OCI-LY7 (cell line): ENCODE measurements at regions not wholly inside any gene's neighbourhood (a gene's known extent, or its start where the extent isn't known, plus 50 kb on each side); places are given as distances from the start of the nearest gene placed in this dataset.

Experiments used
- BruUV-seq: library from RNA; stranded (reverse); fragments of 400-500 nt; replicated peaks from 2 replicates; lab custom pipeline; 2021; lab: Mats Ljungman, UMichigan
- CTCF ChIA-PET: fragments of 300-600 bp; sonication (Branson Sonifier 250); formaldehyde crosslinking; loops from one replicate; lab custom pipeline; 2022; ENCODE audit warnings: antibody characterized with exemption; ENCODE audit not compliant: unreplicated experiment; lab: Charles Lee
- POLR2A ChIA-PET: fragments of 300-600 bp; sonication (Branson Sonifier 250); formaldehyde crosslinking; loops from one replicate; lab custom pipeline; 2022; ENCODE audit warnings: antibody characterized with exemption; lab: Charles Lee
- DNase-seq: peaks from one replicate; pipeline ENCODE4 v3.0.0-alpha.2; 2015; ENCODE audit warnings: low spot score
- H2AFZ ChIP-seq: fragments of 200-600 bp; sonication (generic), shearing (Covaris generic); 2 replicates; pipeline ENCODE4 v1.6.1; 2014; ENCODE audit warnings: mild to moderate bottlenecking, antibody characterized with exemption, low read length, moderate library complexity
- H3K27ac ChIP-seq: fragments of 200-600 bp; sonication (generic); 2 replicates; pipeline ENCODE4 v1.5.1; 2014; ENCODE audit warnings: mixed run types, low read depth, mild to moderate bottlenecking, moderate library complexity, low read length, inconsistent platforms; ENCODE audit not compliant: poor library complexity, severe bottlenecking
- H3K36me3 ChIP-seq: fragments of 200-600 bp; sonication (generic); 2 replicates; pipeline ENCODE4 v1.6.1; 2014; ENCODE audit warnings: mild to moderate bottlenecking, antibody characterized with exemption, low read length, moderate library complexity, mixed read lengths; ENCODE audit not compliant: insufficient read depth
- H3K4me1 ChIP-seq: fragments of 200-600 bp; sonication (generic); 2 replicates; pipeline ENCODE4 v1.5.1; 2014; ENCODE audit warnings: mild to moderate bottlenecking, low read length; ENCODE audit not compliant: insufficient read depth, poor library complexity, severe bottlenecking
- H3K4me2 ChIP-seq: fragments of 200-600 bp; sonication (generic); 2 replicates; pipeline ENCODE4 v1.6.1; 2014; ENCODE audit warnings: mild to moderate bottlenecking, low read length
- H3K4me3 ChIP-seq: fragments of 200-600 bp; sonication (generic); 2 replicates; pipeline ENCODE4 v1.5.1; 2014; ENCODE audit warnings: mild to moderate bottlenecking, low read depth, low read length; ENCODE audit not compliant: poor library complexity, severe bottlenecking
- H3K79me2 ChIP-seq: fragments of 200-600 bp; sonication (generic); 2 replicates; pipeline ENCODE4 v1.6.1; 2016; ENCODE audit warnings: low read depth, mild to moderate bottlenecking, low read length, moderate library complexity, mixed read lengths; ENCODE audit not compliant: insufficient read depth
- H3K9me2 ChIP-seq: fragments of 200-600 bp; sonication (generic); 2 replicates; pipeline ENCODE4 v1.6.1; 2016; ENCODE audit warnings: mild to moderate bottlenecking, low read length, mixed read lengths; ENCODE audit not compliant: insufficient read depth
- H3K9me3 ChIP-seq: fragments of 200-600 bp; sonication (generic); 2 replicates; pipeline ENCODE4 v1.6.1; 2014; ENCODE audit warnings: mild to moderate bottlenecking, mixed run types, low read length, mixed read lengths
- H4K20me1 ChIP-seq: fragments of 200-600 bp; sonication (generic); 2 replicates; pipeline ENCODE4 v1.6.1; 2014; ENCODE audit warnings: mild to moderate bottlenecking, antibody characterized with exemption, low read length, moderate library complexity, mixed read lengths; ENCODE audit not compliant: insufficient read depth
- EZH2phosphoT487 ChIP-seq: fragments of 200-600 bp; sonication (generic); IDR thresholded peaks from 2 replicates; pipeline ENCODE4 v1.6.1; 2018; ENCODE audit warnings: low read depth, borderline replicate concordance, mild to moderate bottlenecking, mixed run types, antibody characterized with exemption, low read length, moderate library complexity, mixed read lengths
- intact Hi-C: fragments of 100-400 bp; cut with micrococcal nuclease; formaldehyde crosslinking; loops from one replicate; pipeline ENCODE4 v1.10.0; 2022; ENCODE audit not compliant: unreplicated experiment
- TF ChIP-seq, protein P1 (sequence below): fragments of 200-600 bp; sonication (generic); conservative IDR thresholded peaks from 2 replicates; pipeline ENCODE4 v1.5.1; 2014; ENCODE audit warnings: mild to moderate bottlenecking, antibody characterized with exemption, low read length, moderate library complexity, mixed read lengths

- no peaks in the 10 kb centered on the region for H3K79me2 ChIP-seq
- no TSS peak for BruUV-seq
- no peaks in the 10 kb centered on the region for H3K4me1 ChIP-seq
- no peaks in the 10 kb centered on the region for H4K20me1 ChIP-seq
- CTCF ChIA-PET, result no interaction called here
- POLR2A ChIA-PET, result interaction anchor here (0.7 kb wide), 1 partner anchor 1123 kb away, joined by 3 read pairs; no protein-coding TSS in a partner anchor
- H3K4me2 ChIP-seq, result no peak overlapping the region
- H3K9me3 ChIP-seq, result no peaks in the 10 kb centered on the region
- no peaks in the 10 kb centered on the region for H3K9me2 ChIP-seq
- TF ChIP-seq EZH2phosphoT487, result no peak
- TF ChIP-seq, protein P1, sequence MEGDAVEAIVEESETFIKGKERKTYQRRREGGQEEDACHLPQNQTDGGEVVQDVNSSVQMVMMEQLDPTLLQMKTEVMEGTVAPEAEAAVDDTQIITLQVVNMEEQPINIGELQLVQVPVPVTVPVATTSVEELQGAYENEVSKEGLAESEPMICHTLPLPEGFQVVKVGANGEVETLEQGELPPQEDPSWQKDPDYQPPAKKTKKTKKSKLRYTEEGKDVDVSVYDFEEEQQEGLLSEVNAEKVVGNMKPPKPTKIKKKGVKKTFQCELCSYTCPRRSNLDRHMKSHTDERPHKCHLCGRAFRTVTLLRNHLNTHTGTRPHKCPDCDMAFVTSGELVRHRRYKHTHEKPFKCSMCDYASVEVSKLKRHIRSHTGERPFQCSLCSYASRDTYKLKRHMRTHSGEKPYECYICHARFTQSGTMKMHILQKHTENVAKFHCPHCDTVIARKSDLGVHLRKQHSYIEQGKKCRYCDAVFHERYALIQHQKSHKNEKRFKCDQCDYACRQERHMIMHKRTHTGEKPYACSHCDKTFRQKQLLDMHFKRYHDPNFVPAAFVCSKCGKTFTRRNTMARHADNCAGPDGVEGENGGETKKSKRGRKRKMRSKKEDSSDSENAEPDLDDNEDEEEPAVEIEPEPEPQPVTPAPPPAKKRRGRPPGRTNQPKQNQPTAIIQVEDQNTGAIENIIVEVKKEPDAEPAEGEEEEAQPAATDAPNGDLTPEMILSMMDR, result no peak
- H3K36me3 ChIP-seq, result no peaks in the 10 kb centered on the region
- H2AFZ ChIP-seq, result no peak overlapping the region
- DNase-seq, result no peak
- no peak overlapping the region for H3K27ac ChIP-seq
- intact Hi-C loops, result no loop called here
- H3K4me3 ChIP-seq, result no peak overlapping the region
Observed at GRCh38 chr4:126358041-126358440, 1043.3 kb downstream of the FAT4 start.

DNA sequence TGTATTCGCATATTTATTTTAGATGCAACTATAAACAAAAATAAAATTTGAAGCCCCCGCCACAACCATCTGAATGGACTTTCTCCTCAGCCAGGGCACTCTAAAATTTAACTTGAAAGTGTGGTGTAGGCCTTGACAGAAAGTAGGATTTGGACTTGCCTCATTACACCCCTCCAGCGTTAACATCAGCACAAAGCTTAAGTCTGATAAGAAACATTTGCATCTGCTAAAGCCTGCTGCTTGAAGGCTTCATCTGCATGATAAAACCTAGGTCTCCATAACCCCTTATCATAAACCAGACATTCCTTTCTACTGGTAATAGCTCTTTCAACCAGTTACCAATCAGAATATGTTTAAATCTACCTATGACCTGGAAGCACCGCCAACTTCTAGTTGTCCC lies 1046.5 kb downstream of the FAT4 start:
- Histone ChIP-seq H3K4me1 (no peaks in the 10 kb centered on the region), H3K9me2 (no peaks in the 10 kb centered on the region), H3K36me3 (no peaks in the 10 kb centered on the region), H3K4me3 (no peak overlapping the region), H3K27ac (no peak overlapping the region), H3K9me3 (no peaks in the 10 kb centered on the region), H2AFZ (no peak overlapping the region), H3K4me2 (no peak overlapping the region), H4K20me1 (no peaks in the 10 kb centered on the region), H3K79me2 (no peaks in the 10 kb centered on the region)
- POLR2A ChIA-PET, result interaction anchor here (0.7 kb wide), 1 partner anchor 33 kb away, joined by 4 read pairs; no protein-coding TSS in a partner anchor
- intact Hi-C loops, result no loop called here
- TF ChIP-seq, protein P1, result no peak
- TF ChIP-seq EZH2phosphoT487, result no peak
- no TSS peak for BruUV-seq
- CTCF ChIA-PET, result no interaction called here
- DNase-seq, result no peak

- H3K4me2 ChIP-seq, result no peak overlapping the region
- H2AFZ ChIP-seq, result no peak overlapping the region
- no peaks in the 10 kb centered on the region for H4K20me1 ChIP-seq
- H3K4me1 ChIP-seq, result no peaks in the 10 kb centered on the region
- no peaks in the 10 kb centered on the region for H3K9me3 ChIP-seq
- TF ChIP-seq EZH2phosphoT487, result no peak
- TF ChIP-seq, protein P1, result no peak
- H3K27ac ChIP-seq, result no peak overlapping the region
- H3K36me3 ChIP-seq, result no peaks in the 10 kb centered on the region
- no peaks in the 10 kb centered on the region for H3K79me2 ChIP-seq
- no peak for DNase-seq
- intact Hi-C loops, result no loop called here
- BruUV-seq, result no TSS peak
- ChIA-PET CTCF (no interaction called here), POLR2A (interaction anchor here (0.7 kb wide), 1 partner anchor 9 kb away, joined by 6 read pairs; no protein-coding TSS in a partner anchor)
- no peak overlapping the region for H3K4me3 ChIP-seq
- H3K9me2 ChIP-seq, result no peaks in the 10 kb centered on the region
Observed at GRCh38 chr4:126364311-126364911, 1049.7 kb downstream of the FAT4 start.
